OCI-LY3 (cell line): ENCODE measurements at regions not wholly inside any gene's neighbourhood (a gene's known extent, or its start where the extent isn't known, plus 50 kb on each side); places are given as distances from the start of the nearest gene placed in this dataset.

ENCODE experiments used
- CTCF ChIP-seq: fragments of 200-600, 300-600 bp; sonication (generic); IDR thresholded peaks from 2 replicates; pipeline ENCODE4 v1.5.1; 2014; ENCODE audit warnings: antibody characterized with exemption, low read length, low read depth
- EZH2phosphoT487 ChIP-seq: fragments of 200-600 bp; shearing (Covaris generic); IDR thresholded peaks from 2 replicates; pipeline ENCODE4 v1.6.1; 2018; ENCODE audit warnings: antibody characterized with exemption, mixed run types, low read depth

GRCh38 chr9:113817171-113817570, 58.9 kb upstream of the ZNF618 start:
- TF ChIP-seq CTCF: no peak
- no peak for TF ChIP-seq EZH2phosphoT487
